ENCODE measurements at regions not wholly inside any gene's neighbourhood (a gene's known extent, or its start where the extent isn't known, plus 50 kb on each side); places are given as distances from the start of the nearest gene placed in this dataset.

- dilution Hi-C loops (cut with HindIII; ENCODE audit: low sequenced_read_pairs, unreplicated experiment) = no loop called here
- DNase-seq = no peak
Measured at GRCh38 chr13:82827724-82828123, 1054.5 kb downstream of the SLITRK1 start.

More at GRCh38 chr13:82827724-82828123, 1054.5 kb downstream of the SLITRK1 start:
- Histone ChIP-seq H3K79me1 (ENCODE audit: low read depth in 1 of 2, low read length in 2 of 2) (no peaks in the 10 kb centered on the region), H3K4me3 (ENCODE audit: insufficient read depth, low read depth, low read length) (no peak overlapping the region), H4K5ac (ENCODE audit: low read depth, low read length) (no peak overlapping the region), H3K9me1 (ENCODE audit: insufficient read depth, low read length) (no peaks in the 10 kb centered on the region), H4K91ac (ENCODE audit: insufficient read depth, low read depth, low read length) (no peak overlapping the region), H2AK9ac (replicated peaks; ENCODE audit: low read depth, low read length, poor library complexity) (no peak overlapping the region), H3K18ac (ENCODE audit: low read depth, low read length) (no peak overlapping the region), H4K20me1 (ENCODE audit: insufficient read depth, low read length) (no peaks in the 10 kb centered on the region), H4K8ac (ENCODE audit: low read depth in 2 of 2, low read length in 2 of 2) (no peak overlapping the region), H3K14ac (replicated peaks; ENCODE audit: low read depth, low read length) (no peak overlapping the region), H3K23ac (ENCODE audit: low read depth, low read length) (no peak overlapping the region), H3K27ac (ENCODE audit: insufficient read depth, low read length) (no peak overlapping the region), H3K27me3 (ENCODE audit: control insufficient read depth, insufficient read depth, low read length) (no peaks in the 10 kb centered on the region), H2BK15ac (ENCODE audit: low read depth, low read length) (no peak overlapping the region), H2AK5ac (ENCODE audit: low read depth, low read length) (no peak overlapping the region), H3K4me2 (ENCODE audit: low read depth, low read length) (no peak overlapping the region), H2BK5ac (ENCODE audit: low read depth, low read length, poor library complexity, severe bottlenecking) (no peak overlapping the region), H2BK120ac (ENCODE audit: low read depth, low read length) (no peak overlapping the region), H3K36me3 (ENCODE audit: control insufficient read depth, insufficient read depth, low read length) (no peaks in the 10 kb centered on the region), H3K56ac (ENCODE audit: extremely low read depth, insufficient read depth, low read length) (no peak overlapping the region), H2AFZ (replicated peaks; ENCODE audit: low read length, poor library complexity) (no peak overlapping the region), H3K9ac (ENCODE audit: low read depth, low read length) (no peak overlapping the region), H3K9me3 (ENCODE audit: control insufficient read depth, insufficient read depth, low read length) (peaks cover 4% of the 10 kb centered on the region; the same call in 1 of the 2 replicates), H3K4me1 (ENCODE audit: control insufficient read depth, insufficient read depth, low read length) (no peaks in the 10 kb centered on the region), H3K4ac (ENCODE audit: low read depth, low read length) (no peak overlapping the region), H2BK20ac (ENCODE audit: low read depth, low read length) (no peak overlapping the region)
- no peak for TF ChIP-seq CHD1 (IDR thresholded peaks at IDR 0.05; ENCODE audit: low read depth, low read length)
- TF ChIP-seq CEBPB (IDR thresholded peaks at IDR 0.05; ENCODE audit: low read depth, low read length) = peak; percentile 12; the same call in 1 of the 2 replicates
- POLR2A ChIA-PET (ENCODE audit: unreplicated experiment) = no interaction called here
- in situ Hi-C loops (cut with MboI; ENCODE audit: low sequenced_read_pairs) (no loop called here), intact Hi-C loops (cut with micrococcal nuclease) (no loop called here)
- BruUV-seq (replicated peaks) = no TSS peak
- CTCF ChIA-PET = no interaction called here
- no peak for ATAC-seq (ENCODE audit: low read depth)

Measured in IMR-90 (cell line).